ENCODE measurements at regions not wholly inside any gene's neighbourhood (a gene's known extent, or its start where the extent isn't known, plus 50 kb on each side); places are given as distances from the start of the nearest gene placed in this dataset.

GRCh38 chr5:142474431-142475094 is 149.7 kb upstream of the SPRY4 start:
- DNase-seq (ENCODE audit: low read depth), result no peak

- no peak for DNase-seq (ENCODE audit: low read depth)
Measured at GRCh38 chr5:142473038-142473437, 148.2 kb upstream of the SPRY4 start.

DNA sequence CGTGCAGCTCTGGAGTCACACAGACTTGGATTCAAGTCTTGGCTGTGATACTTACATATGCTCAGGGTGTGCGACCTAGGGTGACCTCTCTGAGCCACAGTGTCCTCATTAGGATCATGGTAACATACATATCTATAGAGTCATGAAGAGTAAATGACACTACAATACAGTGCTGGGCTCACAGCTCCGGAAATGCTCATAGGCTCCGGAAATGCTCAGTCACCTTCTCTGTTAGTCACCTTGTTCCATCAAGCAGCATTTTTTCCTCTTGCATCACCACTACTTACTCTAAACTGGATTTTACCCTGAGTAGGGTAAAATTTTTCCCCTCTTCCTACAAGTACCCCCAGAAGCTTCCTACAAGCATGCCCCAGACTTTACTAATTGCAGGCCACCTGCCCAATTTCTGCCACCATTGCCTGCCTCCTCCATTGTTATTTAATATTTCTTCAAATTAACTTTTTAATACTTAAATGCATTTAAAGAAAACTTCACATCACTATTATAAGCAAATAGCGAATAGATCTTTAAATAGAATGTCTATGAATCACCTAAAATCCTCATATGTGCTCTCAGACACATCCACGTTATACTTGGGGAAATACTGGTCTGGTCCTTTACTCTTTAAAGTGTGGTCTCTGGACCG is 147.6 kb upstream of the SPRY4 start:
- peak; percentile 28 for DNase-seq (ENCODE audit: low read depth)

- DNase-seq (ENCODE audit: low read depth), result no peak
Measured at GRCh38 chr5:142466195-142466971, 141.6 kb upstream of the SPRY4 start.

DNA sequence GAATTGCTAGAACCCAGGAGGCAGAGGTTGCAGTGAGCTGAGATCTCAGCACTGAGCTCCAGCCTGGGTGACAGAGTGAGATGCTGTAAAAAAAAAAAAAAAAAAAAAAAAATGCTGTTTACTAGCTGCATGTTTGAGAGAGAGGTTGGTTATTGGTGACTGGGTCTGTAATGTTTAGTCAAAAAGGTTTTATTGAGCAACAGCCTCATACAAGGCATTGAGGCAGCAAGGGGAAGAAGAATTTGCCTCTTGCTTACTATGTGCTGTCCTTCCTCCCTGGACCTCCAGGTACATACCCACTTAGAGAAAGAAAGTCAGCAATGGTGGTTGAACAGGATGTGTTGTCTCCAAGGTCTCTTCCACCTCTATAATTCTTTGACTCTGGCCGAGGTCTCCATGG is 140.7 kb upstream of the SPRY4 start:
- no peak for DNase-seq (ENCODE audit: low read depth)

- no peak for DNase-seq (ENCODE audit: low read depth)
Measured at GRCh38 chr5:142463904-142464303, 139.1 kb upstream of the SPRY4 start.

- DNase-seq (ENCODE audit: low read depth), result no peak
Measured at GRCh38 chr5:142461028-142461590, 136.3 kb upstream of the SPRY4 start.

DNA sequence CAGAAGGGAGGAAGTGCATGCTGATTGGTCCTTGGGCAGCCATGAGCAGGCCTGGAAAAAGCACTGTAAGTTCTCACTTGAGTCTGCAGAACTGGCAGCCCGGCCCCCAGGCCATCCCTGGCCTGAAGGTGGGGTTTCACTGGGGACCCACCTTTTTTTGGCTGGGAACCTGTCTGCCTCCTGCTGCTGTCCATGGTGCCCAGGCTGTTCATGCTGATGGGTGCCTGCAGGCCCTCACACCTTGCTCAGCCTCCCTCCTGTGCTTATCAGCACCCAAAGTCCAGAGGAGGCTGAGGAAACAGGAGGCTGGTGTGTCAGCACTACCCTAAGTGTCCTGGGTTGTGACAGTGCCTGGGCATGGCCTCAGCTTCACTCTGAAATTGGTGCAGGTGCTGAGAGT is 134.4 kb upstream of the SPRY4 start:
- no peak for DNase-seq (ENCODE audit: low read depth)

DNA sequence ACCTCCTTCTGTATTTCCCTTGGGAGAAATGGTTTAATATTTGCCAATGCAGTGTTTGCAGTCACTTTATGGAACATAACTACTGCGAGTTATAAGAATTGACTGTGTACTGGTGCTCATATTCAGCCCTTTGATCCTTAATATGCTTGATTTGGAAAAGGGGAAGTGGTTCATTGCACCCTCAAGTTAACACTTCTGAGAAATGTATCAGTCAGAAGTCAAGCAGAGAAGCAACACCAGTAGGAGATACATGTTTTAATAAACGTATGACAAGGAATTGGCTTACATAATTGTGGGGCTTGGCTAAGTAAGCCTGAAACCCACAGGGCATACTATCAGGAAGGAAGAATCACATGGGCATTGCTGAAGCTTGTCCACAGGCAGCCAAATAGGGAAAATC is 131.0 kb upstream of the SPRY4 start:
- no peak for DNase-seq (ENCODE audit: low read depth)

DNA sequence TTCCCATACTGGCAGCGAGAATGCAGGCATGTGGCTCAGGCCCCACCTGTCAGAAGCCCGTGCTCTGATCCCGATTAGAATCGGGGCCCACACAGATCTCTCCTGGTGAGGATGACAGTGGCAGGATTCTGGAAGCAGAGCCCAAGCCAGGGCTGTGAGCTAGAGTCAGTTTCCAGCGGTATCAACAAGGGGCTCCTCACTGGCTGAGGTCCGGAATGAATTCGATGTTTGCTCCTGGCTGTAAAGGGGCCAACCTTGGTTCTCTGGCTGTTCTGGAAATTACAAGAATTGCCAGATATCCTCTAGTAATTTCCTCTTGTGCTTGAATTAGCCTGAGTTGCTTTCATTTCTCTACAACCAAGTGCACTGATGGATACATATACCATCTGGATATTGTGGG is 129.1 kb upstream of the SPRY4 start:
- DNase-seq (ENCODE audit: low read depth), result no peak

- DNase-seq (ENCODE audit: low read depth), result no peak
Measured at GRCh38 chr5:142450419-142450818, 125.6 kb upstream of the SPRY4 start.

DNA sequence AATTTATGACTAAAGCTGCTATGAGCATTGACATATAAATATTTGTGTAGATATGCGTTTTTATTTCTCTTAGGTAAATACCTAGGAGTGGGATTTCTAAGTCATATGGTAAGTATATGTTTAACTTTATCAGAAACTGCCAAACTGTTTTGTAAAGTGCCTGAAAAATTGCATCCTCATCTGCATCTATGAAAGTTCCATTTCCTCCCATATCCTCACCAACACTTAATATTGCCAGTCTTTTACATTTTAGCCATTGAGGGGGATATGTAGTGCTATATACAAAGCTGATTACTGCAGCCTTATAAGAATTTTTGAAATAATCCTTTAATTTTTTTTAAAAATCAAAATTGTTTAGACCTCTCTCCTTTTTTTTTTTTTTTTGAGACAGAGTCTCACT is 123.1 kb upstream of the SPRY4 start:
- DNase-seq (ENCODE audit: low read depth), result no peak

DNA sequence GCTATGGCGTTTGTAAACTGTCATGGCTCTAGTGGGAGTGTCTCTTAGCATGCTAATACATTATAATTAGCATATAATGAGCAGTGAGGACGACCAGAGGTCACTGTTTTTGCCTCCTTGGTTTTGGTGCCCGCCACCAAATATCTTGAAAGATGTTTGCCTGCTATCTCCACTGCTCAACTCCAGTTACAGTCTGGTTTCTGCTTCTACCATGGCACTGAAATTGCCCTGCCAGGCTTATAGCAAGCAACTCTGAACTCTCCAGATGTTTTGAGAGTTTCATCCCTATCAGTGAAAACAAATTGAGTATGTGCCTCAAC is 122.1 kb upstream of the SPRY4 start:
- DNase-seq (ENCODE audit: low read depth), result no peak

DNA sequence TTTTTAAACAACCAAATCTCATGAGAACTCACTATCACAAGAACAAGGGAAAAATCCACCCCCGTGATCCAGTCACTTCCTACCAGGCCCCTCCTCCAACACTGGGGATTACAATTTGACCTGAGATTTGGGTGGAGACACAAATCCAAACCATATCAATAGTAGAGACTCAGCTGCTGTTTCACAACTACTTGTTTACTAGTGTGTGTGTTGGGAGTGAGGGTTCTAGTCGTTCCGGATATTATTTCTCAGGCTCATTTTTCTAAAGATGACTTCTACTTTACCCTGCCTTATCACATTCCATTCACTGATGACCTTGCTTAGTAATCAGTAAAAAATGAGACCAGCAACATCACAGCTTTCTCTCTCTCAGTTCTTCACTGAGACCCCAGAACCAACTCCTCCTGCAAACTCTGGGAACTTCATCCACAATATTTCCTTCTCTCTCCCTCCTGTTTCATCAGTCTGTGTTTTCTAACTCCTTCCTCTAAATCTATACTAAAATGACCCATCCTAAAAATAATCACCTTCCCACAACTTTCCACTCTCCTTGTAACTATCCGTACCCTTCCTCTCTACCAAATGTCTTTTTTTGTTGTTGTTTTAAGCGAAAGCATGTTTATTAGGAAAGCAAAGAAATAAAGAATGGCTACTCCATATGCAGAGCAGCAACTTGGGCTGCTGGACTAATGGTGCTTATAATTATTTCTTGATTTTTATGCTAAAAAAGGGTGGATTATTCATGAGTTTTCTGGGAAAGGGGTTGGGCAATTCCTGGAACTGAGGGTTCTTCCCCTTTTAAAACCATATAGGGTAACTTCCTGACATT is 121.5 kb upstream of the SPRY4 start:
- DNase-seq (ENCODE audit: low read depth), result no peak

DNA sequence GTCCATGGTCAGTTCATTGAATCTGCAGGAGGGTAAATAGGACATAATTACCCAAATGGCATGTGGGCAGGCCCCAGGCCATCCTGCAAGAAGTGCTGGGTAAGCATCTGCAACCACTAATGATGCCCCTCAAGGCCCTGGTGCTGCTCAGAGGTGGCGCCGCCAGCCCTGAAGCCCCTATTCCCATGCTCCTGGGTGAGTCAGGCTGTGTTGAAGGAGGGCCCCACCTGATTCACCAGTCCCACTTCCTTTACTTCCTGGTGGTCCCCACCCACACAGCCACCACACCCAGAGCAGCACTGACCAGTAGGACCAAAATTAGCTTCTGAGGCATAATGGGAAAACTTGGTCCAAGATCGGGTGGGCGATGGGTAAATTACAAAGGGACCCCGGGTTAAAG is 120.4 kb upstream of the SPRY4 start:
- no peak for DNase-seq (ENCODE audit: low read depth)

DNA sequence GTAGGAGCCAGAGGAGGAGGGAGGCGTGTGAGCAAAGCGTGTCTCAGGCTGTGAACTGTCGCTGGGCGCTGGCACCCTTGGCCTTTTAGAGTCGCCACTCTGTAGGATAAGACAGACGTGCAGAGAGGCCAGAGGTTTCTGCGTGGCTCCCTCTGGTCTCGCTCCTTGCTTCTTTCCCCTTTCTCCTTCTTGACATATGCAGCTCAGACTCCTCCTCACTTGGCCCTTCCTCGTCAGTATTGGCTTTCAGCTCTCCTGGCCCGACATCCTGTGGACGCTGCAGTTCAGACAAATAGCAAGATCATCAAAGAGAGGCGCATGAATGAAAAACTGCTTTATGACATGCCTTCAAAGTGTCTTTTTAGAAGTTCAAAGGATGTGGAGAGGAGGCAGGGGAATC is 116.8 kb upstream of the SPRY4 start:
- no peak for DNase-seq (ENCODE audit: low read depth)

DNA sequence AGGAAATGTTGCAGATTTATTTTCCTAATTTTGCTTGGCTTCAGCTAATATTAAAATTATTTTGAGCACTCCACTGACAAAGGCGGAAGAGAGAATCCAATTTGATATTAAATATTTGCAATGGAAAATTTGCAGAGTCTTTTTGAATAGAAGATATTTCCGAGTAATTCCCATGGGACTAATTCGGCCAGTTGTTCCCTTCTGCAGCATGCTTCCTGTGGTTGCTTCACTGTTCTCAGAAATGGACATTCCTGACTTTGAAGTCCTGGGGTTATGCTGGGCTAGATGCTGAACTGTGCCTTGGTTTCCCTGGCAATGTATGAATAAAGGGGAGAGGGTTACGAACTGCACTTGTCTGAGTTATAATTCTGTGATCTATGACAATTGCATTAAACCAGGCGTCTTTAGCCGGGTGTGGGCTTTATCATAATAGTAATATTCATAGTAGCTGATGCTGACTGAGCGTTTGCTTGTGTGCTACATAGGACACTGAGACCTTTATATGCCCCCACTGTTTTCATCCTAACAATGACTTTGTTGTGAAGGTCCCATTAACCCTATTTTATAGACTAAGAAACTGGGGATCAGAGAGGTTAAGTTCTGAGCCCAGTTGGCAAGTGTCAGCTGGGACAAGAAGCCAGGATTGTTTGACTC is 114.5 kb upstream of the SPRY4 start:
- DNase-seq (ENCODE audit: low read depth), result no peak

DNA sequence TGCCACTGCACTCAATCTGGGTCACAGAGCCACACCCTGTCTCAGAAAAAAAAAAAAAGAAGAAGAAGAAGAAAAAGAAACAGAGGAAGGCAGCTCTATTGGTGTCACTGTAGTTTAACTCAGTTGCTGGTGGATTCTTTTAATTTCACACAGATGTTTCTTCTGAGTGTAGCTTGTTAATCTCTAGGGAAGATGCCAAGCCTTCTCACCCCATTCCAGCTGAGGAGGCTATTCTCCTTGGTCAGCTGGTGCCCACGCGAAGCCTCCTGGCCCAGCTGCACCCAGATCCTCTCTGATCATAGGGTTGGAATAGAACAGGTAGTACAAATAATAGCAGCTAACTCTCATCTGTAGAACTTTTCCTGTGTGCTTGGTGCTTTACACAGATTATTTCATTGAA is 113.8 kb upstream of the SPRY4 start:
- no peak for DNase-seq (ENCODE audit: low read depth)

- DNase-seq (ENCODE audit: low read depth), result no peak
Measured at GRCh38 chr5:142437563-142437962, 112.7 kb upstream of the SPRY4 start.

DNA sequence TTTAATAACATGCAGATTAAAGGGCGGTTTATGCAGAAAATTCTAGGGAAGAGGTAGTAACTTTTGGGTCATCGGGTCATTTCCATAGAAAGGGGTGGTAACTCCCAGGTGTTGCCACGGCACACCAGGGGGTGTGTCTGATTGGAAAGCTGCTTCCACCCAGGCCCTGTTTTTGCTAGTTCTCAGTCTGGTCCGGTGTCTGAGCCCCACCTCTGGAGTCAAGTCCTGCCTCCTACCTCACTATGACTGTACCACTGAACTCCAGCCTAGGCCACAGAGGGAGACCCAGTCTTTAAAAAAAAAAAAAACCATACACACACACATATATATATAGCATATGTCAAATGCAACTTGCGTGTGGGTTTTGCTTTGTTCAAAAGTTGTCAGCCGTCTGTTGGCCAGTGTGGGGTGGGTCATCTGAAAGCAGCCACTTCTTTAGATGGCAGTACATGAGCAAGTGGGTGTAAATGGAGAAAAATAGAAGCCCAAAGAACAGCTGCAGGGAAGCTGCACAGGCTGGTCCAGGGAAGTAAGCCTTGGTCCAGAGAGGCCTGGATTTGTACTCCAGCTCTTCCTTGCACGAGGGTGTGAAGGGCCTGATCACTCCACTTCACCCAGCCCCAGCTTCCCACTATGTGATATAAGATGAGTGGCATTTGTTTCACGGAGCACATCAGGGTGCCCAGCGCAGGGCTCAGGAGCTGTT is 110.7 kb upstream of the SPRY4 start:
- no peak for DNase-seq (ENCODE audit: low read depth)

GRCh38 chr5:142434322-142434612 is 109.4 kb upstream of the SPRY4 start:
- no peak for DNase-seq (ENCODE audit: low read depth)

Data from activated T-cell treated with anti-CD3 and anti-CD28 coated beads for 48 hours (primary cell).